GM19455 (cell line): ENCODE measurements at regions not wholly inside any gene's neighbourhood (a gene's known extent, or its start where the extent isn't known, plus 50 kb on each side); places are given as distances from the start of the nearest gene placed in this dataset.

Source experiments
- ATAC-seq: cut with Tn5 transposase; IDR thresholded peaks from one replicate; pipeline ENCODE4 v1.9.1; 2021; ENCODE audit not compliant: unreplicated experiment

GRCh38 chr10:113356794-113357680 lies 195.8 kb upstream of the HABP2 start:
- no peak for ATAC-seq

GRCh38 chr10:113357681-113358300 lies 195.1 kb upstream of the HABP2 start:
- no peak for ATAC-seq

DNA sequence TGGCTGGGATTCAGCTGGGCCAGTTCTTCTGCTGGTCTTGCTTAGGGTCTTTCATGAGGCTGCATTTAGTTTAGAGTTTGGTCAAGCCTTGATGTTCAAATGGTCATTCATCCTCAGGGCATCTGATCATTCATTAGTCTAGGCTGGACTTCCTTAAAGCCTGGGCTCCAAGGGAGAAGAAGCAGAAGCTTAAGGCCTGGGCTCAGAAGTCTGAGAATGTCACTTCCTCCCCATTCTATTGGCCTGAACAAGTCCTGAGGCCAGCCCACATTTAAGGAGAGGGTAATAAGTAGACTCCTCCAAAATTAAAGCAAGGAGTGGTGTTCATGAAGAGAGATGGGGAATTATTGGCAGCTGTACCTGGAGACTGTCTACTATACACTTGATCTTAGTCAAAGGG lies 193.2 kb upstream of the HABP2 start:
- ATAC-seq = no peak

- no peak for ATAC-seq
Observed at GRCh38 chr10:113360870-113361269, 192.0 kb upstream of the HABP2 start.

- no peak for ATAC-seq
Observed at GRCh38 chr10:113362645-113363091, 190.2 kb upstream of the HABP2 start.

DNA sequence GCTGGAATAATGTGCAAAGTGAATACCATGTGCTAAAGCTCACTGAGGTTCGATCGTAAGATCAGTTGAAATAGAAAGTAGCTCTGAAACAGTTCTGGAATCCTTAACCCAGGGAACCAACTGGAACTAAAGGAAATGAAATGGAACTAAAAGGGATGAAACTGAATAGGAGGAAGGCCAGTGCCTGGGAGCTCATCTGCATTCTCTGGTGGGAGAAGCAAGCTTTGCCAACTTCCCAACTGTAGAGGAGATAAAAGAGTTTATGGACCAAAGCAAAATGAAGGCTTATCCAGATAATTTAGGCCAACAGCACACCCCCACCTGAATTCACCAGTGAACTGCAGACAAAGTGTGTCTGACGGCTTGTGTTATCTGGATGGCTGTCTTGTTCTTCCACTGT lies 188.6 kb upstream of the HABP2 start:
- no peak for ATAC-seq

DNA sequence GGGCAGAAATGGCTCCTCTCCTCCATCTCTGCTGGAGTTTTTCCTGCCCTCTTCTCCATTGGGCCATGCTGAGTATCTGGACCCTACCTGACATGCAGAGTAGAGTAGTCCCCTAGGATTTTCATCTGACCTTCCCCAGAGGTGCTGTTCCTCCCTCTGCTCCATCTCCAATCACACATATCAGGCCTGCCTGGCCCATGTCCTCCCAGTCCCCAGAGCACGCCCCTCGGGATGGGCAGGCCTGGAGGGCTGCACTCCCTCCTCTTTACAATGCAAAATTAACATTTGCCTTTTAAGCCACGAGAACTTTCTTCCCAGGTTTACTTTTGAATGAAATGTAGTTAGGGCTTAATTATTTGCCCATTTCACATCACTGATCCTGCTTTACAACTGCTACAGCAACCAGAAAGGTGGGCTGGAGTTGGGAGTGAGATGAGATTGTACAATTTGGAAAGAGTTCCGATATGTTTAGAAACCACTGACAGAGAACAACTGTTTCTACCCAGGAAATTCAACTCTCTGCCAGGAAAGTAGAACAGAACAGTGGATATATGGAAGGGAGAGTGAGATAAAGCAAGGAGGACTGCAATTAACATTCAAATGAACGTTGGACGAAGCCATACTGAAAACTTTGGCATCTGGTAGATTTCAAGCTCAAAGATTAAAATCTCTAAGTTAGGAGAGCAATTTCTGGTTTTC lies 184.0 kb upstream of the HABP2 start:
- no peak for ATAC-seq

- no peak for ATAC-seq
Observed at GRCh38 chr10:113369365-113369694, 183.5 kb upstream of the HABP2 start.

GRCh38 chr10:113376428-113376827 lies 176.4 kb upstream of the HABP2 start:
- no peak for ATAC-seq

GRCh38 chr10:113379091-113379490 lies 173.8 kb upstream of the HABP2 start:
- no peak for ATAC-seq

GRCh38 chr10:113381416-113381815 lies 171.4 kb upstream of the HABP2 start:
- no peak for ATAC-seq

GRCh38 chr10:113381981-113382509 lies 170.8 kb upstream of the HABP2 start:
- no peak for ATAC-seq

DNA sequence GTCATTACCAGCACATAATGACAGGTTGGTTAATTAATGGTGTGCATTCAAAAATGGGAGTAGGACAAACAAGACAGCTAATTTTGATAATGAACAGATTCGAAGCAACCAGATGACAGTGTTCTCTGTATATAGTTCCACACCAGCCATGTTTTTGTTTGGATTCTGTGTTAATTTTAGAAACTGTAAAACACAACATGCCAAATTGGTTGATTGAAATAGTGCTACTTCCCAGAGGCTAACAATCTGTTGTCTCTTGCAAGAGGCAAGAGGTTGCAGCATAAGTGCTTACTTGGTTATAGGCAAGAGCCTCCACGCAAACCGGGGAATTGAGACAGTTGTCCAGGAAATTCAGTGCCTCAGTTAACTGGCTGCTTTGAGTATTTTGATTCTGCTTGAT lies 170.2 kb upstream of the HABP2 start:
- no peak for ATAC-seq

GRCh38 chr10:113384181-113384580 lies 168.7 kb upstream of the HABP2 start:
- no peak for ATAC-seq

- peak; percentile 66 for ATAC-seq
Observed at GRCh38 chr10:113385021-113385999, 167.5 kb upstream of the HABP2 start.

GRCh38 chr10:113386005-113386404 lies 166.8 kb upstream of the HABP2 start:
- ATAC-seq = no peak

DNA sequence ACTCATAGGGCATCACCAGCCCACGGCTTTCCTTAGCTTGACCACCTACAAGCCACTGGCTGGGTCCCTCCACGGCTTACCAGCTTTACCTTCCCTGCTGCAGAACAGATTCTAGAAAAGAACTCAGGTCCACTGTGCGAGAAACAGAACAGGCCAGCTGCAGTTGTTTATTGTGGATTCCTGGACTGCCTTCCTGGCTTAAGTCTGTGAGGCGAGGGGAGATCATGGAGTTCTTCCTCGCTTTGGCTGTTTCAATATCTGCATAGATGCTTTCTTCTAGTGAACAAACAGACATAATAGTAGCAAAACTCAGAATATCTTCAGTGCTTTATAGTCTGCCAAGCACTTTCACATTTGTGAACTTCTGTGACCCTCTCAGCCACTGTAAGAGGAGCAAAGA lies 162.9 kb upstream of the HABP2 start:
- ATAC-seq = no peak

DNA sequence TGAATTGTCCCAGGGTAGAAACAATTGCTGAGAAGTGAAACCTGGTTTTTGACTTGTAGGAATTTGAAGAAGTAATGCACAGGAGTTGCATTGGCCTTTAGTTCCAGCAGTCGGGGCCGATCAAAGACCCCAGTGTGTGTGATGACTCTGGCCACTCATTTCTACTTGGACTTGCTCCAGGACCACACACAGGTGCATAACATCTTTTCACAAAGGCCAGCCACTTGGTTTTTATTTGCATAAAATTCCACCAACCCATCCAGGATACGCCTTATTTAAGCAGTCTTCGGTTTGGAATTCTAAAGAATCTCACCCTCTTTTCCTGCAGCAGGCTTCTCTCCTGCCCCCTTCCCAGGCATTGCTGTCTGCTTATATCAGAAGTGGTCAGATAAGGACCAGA lies 162.0 kb upstream of the HABP2 start:
- no peak for ATAC-seq

DNA sequence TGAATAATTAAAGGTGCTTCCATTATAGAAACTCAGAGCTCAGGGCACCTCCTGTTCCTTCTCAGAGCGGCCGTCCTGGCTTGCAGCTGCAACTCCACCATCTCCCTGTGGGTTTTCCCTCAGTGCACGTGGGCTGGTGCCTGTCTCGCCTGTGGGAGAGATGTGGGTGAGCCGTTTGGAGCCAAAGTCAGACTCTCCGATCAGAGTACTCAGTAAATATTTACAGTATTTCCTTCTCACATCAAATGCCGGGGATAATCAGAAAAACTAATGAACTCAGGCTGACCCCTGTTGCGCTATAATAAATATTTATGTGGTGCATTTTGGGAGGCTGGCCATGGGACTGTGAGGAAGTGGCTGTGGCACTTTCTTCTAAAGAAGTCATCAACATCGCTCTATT lies 155.8 kb upstream of the HABP2 start:
- no peak for ATAC-seq

GRCh38 chr10:113399065-113399464 lies 153.8 kb upstream of the HABP2 start:
- no peak for ATAC-seq

- no peak for ATAC-seq
Observed at GRCh38 chr10:113402602-113403001, 150.3 kb upstream of the HABP2 start.
